ENCODE measurements at regions not wholly inside any gene's neighbourhood (a gene's known extent, or its start where the extent isn't known, plus 50 kb on each side); places are given as distances from the start of the nearest gene placed in this dataset.

- DNase-seq (ENCODE audit: low read depth) = no peak
Observed at GRCh38 chr12:70154960-70155589, 88.2 kb upstream of the CNOT2 start.

GRCh38 chr12:70157099-70157498 lies 86.1 kb upstream of the CNOT2 start:
- no peak for DNase-seq (ENCODE audit: low read depth)

DNA sequence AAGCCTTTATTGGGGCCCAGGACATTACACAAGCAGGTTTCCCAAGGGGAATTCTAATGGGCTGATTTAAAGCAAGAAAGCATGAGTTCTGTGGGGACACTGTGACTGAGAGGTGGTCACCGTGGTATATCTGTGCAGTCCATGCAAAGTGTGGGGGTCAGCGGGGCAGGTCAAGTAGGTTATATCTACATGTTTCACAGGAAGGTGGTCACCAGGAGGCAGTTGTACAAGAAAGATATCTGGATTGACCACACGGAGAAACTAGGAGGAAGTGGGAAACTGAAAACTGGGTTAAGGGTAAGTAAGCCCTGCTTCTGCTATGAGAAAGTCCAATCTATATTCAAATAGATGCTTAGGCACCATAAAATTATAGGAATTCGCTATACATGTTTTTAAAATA lies 77.8 kb upstream of the CNOT2 start:
- no peak for DNase-seq (ENCODE audit: low read depth)

DNA sequence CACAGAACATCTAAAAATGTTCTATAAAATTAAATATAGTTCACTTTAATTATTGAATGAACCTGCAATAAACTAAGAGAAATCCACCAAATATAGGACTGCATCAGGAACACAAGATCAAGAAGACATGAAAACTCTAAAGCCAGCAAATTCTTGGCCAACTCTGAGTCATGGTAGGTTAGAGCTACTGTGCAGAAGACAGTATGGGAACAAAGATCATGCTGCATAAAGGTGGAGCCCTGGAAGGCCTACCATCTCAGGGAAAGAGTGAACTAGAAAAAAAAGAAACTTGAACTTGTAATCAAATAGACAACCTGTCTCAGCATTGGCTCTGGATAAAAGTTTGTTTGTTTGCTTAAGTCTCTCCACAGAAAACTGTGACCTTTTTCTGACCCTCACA lies 66.9 kb upstream of the CNOT2 start:
- no peak for DNase-seq (ENCODE audit: low read depth)

DNA sequence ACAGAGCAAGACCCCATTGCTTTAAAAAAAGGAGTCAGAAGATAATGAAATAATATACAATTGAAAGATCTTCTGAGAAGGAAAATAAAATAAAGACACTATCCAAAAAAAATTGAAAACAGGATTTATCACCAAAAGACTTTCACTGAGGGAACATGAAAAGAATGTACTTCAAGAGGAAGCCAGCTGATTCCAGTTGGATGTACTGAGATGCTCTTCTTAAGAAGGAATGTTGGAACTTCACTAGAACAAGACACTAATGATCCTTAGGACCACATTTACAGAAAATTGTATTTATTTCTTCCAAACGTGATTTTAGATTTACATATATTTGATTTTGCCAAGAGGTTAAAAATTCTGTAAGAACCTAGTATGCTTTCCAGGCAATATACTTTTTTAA lies 65.6 kb upstream of the CNOT2 start:
- DNase-seq (ENCODE audit: low read depth) = no peak

DNA sequence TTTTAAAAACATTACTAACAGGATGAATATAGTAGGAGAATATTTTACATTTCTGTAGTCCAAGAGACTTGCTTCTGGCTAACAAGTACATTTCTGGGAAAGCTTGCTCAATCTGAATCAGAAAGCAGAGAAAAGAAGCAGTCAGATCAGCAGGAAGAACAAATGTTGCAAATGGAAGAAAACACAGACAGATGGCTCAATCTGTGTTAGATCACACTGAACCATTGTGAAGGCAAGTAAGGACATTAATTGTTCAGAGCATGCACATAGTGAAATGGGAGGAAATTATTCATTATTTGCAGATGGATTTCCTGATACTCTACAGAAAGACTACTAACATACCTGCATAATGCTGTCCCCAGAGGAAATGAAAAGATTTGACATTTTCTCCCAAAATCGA lies 65.2 kb upstream of the CNOT2 start:
- no peak for DNase-seq (ENCODE audit: low read depth)

- DNase-seq (ENCODE audit: low read depth) = no peak
Observed at GRCh38 chr12:70180130-70180529, 63.1 kb upstream of the CNOT2 start.

DNA sequence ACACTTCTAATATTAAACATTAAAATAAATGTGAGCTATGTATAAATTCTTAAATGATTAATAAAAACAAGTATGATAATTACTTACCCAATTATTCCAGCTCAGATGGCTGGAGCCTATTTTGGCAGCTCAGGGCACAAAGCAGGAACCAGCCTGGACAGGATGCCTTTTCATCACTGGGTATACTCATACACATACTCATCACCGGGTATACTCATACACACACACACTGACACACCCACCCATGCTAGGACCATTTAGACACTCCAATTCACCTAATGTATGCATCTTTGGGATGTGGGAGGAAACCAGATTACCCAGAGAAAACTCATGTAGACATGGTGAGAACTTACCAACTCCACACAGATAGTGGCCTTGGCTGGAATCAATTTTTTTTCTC lies 57.9 kb upstream of the CNOT2 start:
- DNase-seq (ENCODE audit: low read depth) = no peak

DNA sequence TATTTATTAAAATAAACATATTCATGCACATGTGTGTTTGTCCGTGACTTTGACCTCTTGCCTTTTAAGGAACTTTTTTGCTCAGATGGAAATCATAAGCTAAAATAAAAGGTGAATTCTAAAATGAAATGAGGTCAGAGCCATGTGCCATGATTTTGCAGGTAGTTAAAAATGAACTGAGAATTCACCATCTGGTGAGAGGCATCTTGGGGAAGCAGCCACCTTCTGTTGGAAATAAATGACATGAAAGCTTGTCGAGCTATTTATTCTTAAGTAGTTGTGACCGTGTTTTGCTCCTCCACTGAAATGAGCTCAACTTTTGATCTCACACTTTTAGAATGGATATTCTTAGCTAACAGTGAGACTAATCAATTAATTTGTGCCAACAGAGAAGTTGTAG lies 56.8 kb upstream of the CNOT2 start:
- no peak for DNase-seq (ENCODE audit: low read depth)

DNA sequence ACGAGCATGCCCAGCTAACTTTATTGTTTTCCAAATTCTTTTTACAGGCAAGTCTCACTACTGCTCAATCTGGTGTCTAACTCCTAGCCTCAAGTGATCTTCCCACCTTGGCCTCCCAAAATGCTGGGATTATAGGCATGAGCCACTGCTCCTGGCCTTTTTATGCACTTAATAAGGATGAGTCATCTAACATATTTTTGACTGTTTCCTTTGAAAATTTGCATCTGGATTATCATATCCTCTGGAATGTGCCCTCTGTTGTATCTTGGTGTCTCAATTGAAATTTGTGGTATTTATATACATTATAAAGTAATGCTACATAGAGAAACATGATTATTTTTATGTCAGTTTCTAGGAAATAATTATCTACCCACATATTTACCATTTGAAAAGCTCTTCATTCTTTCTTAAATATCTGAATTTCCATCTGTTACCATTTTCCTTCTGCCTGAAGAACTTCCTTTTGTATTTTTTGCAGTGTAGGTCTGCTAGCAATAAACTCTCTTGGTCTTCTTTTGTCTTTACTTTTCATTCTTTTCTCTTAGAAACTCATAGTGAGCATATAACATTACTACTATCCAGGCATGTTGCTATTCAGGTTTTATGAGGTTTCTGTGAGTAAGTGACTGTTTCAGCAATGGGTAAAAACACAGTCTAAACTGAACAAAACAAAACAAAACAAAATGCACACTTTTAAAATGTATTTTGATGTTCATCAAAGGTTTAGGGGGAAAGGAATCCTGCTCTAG lies 52.8 kb upstream of the CNOT2 start:
- DNase-seq (ENCODE audit: low read depth) = no peak
